ENCODE measurements at regions not wholly inside any gene's neighbourhood (a gene's known extent, or its start where the extent isn't known, plus 50 kb on each side); places are given as distances from the start of the nearest gene placed in this dataset.

DNA sequence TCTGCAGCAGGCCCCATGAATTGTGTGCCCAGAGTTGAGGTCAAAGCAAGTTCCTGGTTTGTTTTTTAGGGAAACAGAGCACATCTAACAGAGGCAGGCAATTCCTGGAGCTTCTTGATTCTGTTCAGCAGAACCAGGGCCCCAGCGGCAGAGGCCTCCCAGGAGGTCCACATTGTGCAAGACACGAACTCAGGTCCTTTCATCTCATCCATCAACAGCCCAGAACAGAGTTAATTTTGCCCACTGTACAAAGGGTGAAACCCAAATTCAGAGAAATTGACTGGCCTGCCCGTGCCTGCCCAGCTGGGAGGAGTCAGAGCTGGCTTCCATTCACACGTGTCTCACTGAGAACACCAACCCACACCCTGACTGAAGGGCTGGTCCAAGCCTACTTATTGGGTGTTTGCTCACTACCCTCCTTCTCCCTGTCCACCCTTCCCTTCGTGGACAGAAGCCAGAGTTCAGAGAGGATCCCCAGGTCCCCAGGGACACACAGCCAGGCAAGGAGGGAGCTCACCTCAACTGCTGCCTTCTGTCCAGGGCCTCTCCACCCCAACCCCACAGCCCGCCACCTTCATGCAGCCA lies 607.1 kb downstream of the TBC1D22A start:
- no peaks in the 10 kb centered on the region for H3K36me3 Mint-ChIP-seq
- H3K27me3 Mint-ChIP-seq, result peaks cover 23 to 29% of the 10 kb centered on the region in 2 donors
- no peaks in the 10 kb centered on the region for H3K9me3 Mint-ChIP-seq
- H3K27ac Mint-ChIP-seq, result no peak overlapping the region
- no peaks in the 10 kb centered on the region for H3K4me1 Mint-ChIP-seq
- no peak overlapping the region for H3K4me3 Mint-ChIP-seq
- DNase-seq, result no peak
- no peak for ATAC-seq (replicated peaks)

DNA sequence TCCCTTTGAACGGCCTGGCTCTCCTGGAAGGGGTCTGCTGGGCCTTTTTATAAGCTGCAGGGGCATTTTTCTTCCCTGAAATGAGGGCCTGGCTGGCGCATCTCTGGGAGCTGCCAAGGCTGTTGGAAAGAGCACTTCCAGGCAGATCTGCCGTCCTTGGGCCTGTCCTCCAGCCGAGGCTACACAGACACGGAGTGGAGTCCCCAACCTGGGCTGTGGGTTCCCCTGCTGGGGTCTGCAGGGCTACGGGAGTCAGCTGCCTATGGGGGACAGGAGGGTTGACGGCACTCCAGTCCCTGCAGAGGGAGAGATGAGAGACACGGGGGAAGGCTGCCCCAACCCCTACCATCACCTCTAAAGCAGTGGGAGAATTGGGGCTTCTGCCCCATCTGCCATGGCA lies 606.6 kb downstream of the TBC1D22A start:
- Mint-ChIP-seq H3K27ac (no peak overlapping the region), H3K9me3 (peaks cover 3 to 4% of the 10 kb centered on the region in 2 donors), H3K27me3 (peaks cover 18 to 24% of the 10 kb centered on the region in 2 donors), H3K4me1 (no peaks in the 10 kb centered on the region), H3K36me3 (no peaks in the 10 kb centered on the region), H3K4me3 (no peak overlapping the region)
- ATAC-seq (replicated peaks) (no peak), DNase-seq (no peak)

DNA sequence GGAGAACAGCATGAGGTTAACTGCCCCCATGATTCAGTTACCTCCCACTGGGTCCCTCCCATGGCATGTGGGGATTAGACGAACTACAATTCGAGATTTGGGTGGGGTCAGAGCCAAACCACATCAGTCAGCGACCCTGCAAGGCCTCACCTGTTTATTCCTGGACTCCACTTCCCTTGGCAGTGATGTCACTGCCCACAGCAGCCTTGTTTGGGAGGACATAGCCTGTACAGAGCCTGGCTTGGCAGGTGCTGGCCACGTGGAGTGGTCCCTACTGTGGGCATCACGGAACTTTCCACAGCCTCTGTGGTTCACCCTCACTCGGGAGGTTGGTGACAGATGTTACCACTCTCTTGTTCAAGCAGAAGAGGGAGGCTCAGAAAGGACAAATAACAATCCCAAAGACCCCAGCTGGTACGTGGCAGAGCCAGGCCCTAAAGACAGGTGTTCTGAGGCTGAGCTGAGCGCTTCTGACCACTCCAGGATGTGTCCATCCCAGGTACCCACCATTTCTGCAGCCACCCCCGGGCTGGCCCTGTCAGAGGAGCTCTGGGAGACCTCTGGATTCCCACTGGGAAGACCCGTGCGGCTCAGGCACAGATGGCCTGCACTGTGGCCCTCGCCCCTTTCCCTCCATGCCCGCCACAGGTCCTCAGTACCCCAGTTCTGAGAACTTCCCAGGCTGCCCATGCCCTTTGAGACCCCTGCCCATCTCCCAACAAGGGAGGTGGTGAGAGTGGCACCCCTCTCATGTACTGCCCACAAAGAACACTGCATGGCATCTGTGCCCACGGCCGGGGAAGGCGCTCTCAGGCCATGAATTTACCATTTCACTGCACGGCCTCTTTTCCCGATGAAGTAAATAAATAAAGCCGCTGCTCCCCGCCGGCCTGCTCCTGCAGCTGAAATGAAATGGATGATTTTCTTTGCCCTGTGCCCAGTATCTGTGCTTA lies 605.8 kb downstream of the TBC1D22A start:
- Mint-ChIP-seq H3K27ac (no peak overlapping the region), H3K4me1 (no peaks in the 10 kb centered on the region), H3K27me3 (peaks cover 15 to 24% of the 10 kb centered on the region in 2 donors), H3K4me3 (no peak overlapping the region), H3K9me3 (peaks cover 6 to 7% of the 10 kb centered on the region in 2 donors), H3K36me3 (no peaks in the 10 kb centered on the region)
- ATAC-seq (replicated peaks) (no peak), DNase-seq (no peak)

DNA sequence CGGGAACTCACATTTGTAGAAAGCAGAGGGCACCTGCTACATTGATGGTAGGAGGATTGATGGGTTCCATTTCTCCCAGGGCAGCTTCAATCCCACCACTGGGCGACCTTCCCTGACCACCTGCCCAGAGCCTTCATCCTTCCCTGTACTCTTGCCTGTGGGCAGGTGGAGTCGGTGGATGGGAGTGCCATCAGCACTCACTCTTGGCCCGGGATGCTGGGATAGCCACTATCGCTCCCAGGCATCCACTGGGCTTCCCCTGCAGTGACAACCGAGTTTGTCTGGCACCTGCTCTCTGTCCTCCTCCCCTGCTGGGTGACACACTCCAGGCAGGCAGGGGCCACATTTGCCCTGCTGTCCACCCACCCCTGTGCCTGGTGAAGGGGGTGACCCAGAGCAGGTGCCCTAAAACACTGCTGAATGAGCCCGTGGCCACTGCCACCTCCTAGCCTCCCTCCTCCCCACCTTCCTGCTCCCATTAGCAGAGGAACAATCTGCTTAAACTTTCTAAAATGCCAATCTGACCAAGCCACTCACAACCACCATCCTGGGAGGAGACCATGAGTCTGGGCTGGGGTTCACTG lies 604.7 kb downstream of the TBC1D22A start:
- peaks cover 15 to 24% of the 10 kb centered on the region in 2 donors for H3K27me3 Mint-ChIP-seq
- DNase-seq (no peak), ATAC-seq (replicated peaks) (no peak)
- H3K4me3 Mint-ChIP-seq, result no peak overlapping the region
- no peaks in the 10 kb centered on the region for H3K4me1 Mint-ChIP-seq
- no peak overlapping the region for H3K27ac Mint-ChIP-seq
- peaks cover 6 to 7% of the 10 kb centered on the region in 2 donors for H3K9me3 Mint-ChIP-seq
- H3K36me3 Mint-ChIP-seq, result no peaks in the 10 kb centered on the region

DNA sequence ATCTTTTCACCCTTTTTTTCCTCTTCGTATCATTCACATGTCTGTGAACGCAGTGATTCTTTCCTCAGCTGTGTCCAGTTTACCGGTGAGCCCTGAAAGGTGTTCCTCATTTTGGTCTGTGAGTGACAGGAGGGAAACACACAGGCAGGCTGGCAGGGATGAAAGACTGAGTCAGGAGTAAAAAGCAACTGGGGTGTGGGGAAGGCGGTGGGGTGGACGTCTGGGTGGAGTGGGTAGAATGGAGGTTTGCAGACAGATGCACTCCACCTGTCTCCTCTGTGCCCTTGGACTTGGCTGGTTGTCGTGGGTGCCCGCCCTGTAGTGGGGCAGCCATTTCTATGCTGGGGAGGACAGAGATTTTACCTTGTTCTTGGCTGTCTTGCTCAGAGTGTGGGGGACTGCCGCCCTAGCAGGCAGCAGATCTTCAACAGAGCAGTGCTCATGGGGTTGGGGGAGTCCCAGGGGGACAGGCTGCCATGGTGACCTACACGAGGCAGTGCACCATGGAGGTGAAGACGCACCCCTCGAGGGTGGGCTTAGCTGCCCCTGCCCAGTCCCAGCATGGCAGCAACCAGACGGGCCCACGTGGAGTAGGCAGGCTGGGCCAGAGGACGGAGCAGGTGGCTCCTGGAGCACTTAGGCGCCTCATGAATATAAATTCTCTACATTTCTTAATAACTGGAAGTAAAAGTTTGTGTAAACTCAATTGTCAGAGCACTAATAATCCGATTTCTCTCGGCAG lies 603.7 kb downstream of the TBC1D22A start:
- no peak overlapping the region for H3K4me3 Mint-ChIP-seq
- no peak for DNase-seq
- H3K27me3 Mint-ChIP-seq, result peaks cover 15 to 24% of the 10 kb centered on the region in 2 donors
- H3K27ac Mint-ChIP-seq, result no peak overlapping the region
- ATAC-seq (replicated peaks), result no peak
- H3K4me1 Mint-ChIP-seq, result no peaks in the 10 kb centered on the region
- no peaks in the 10 kb centered on the region for H3K36me3 Mint-ChIP-seq
- peaks cover 7 to 8% of the 10 kb centered on the region in 2 donors for H3K9me3 Mint-ChIP-seq

- Mint-ChIP-seq H3K27ac (no peak overlapping the region), H3K4me3 (no peak overlapping the region), H3K9me3 (peaks cover 7 to 9% of the 10 kb centered on the region in 2 donors), H3K27me3 (peaks cover 0 to 10% of the 10 kb centered on the region in 2 donors), H3K4me1 (no peaks in the 10 kb centered on the region), H3K36me3 (no peaks in the 10 kb centered on the region)
- DNase-seq, result no peak
- no peak for ATAC-seq (replicated peaks)
These were observed 598.8 kb downstream of the TBC1D22A start for GRCh38 chr22:47361247-47361646.

DNA sequence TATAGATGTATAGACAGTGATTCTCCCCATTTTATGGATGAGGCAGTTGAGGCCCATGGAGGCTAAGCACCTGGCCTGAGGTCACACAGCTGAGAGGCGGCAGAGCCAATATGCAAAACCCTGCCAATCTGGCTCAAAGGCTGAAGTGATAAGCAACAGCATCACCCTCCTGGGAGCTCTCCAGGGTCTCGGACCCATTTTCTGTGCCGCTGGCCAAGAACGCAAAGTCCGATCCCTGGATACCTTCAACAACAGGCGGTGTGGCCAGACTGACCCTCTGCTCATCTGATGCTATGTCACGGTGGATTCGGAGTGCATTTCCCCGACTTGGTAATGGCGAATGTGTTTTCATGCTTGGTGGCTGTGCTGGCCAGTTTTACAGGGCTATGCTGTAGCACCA lies 595.0 kb downstream of the TBC1D22A start:
- H3K27me3 Mint-ChIP-seq, result peaks cover 5 to 6% of the 10 kb centered on the region in 2 donors
- ATAC-seq (replicated peaks) (no peak), DNase-seq (no peak)
- H3K4me3 Mint-ChIP-seq, result no peak overlapping the region
- no peak overlapping the region for H3K27ac Mint-ChIP-seq
- no peaks in the 10 kb centered on the region for H3K4me1 Mint-ChIP-seq
- H3K9me3 Mint-ChIP-seq, result peaks cover 0 to 3% of the 10 kb centered on the region in 2 donors
- H3K36me3 Mint-ChIP-seq, result no peaks in the 10 kb centered on the region

DNA sequence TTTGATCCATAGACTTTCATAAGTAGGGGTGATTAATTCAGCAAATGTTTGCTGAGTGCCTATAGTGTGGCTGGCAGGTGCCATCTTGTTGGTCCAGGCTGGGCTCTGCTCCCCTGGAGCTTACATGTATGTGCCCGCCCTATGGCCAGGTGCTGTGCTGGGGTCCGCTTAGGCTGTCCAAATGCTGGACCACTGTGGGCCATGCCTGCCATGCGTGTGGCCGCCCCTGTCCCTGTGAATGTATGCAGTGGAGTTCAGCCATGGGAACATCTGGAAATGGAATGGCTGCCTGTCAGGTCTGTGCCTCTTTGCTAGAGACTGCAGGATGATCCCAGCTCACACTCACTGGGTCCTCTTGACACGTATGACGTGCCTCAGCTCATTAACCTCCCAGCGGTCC lies 594.6 kb downstream of the TBC1D22A start:
- Mint-ChIP-seq H3K4me1 (no peaks in the 10 kb centered on the region), H3K9me3 (peaks cover 0 to 3% of the 10 kb centered on the region in 2 donors), H3K27ac (no peak overlapping the region), H3K36me3 (no peaks in the 10 kb centered on the region), H3K27me3 (peaks cover 7 to 9% of the 10 kb centered on the region in 2 donors), H3K4me3 (no peak overlapping the region)
- ATAC-seq (replicated peaks), result no peak
- DNase-seq, result no peak

DNA sequence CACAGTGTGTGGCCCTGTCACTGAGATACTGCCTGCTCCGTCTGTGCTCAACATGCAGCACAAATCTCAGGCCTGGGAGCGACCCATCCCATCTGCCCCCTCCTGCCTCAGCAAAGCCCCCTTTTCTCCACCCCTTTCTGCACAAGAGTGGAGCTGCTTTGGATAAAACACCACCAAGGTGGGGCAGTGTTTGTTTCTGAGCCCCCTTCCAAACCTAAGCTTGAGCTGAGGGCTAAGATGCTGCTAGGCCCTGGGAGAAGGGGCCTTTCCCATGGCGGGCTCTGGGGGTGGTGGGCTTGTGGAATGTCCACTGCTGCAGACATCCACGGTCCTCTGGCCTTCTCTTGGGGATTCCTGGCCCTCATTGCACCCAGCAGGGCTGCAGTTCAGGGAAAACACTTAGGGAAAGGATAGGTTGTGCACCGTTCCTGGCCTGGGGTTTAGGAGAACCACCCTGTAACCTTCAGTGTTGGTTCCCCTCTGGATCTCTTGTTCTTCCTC lies 594.1 kb downstream of the TBC1D22A start:
- Mint-ChIP-seq H3K4me1 (no peaks in the 10 kb centered on the region), H3K9me3 (peaks cover 3% of the 10 kb centered on the region in 2 donors), H3K4me3 (no peak overlapping the region), H3K27ac (no peak overlapping the region), H3K27me3 (peaks cover 12 to 14% of the 10 kb centered on the region in 2 donors), H3K36me3 (peaks cover 0 to 4% of the 10 kb centered on the region in 2 donors)
- ATAC-seq (replicated peaks) (no peak), DNase-seq (no peak)

- DNase-seq, result no peak
- H3K36me3 Mint-ChIP-seq, result peaks cover 0 to 4% of the 10 kb centered on the region in 2 donors
- H3K27me3 Mint-ChIP-seq, result peaks cover 16 to 20% of the 10 kb centered on the region in 2 donors
- ATAC-seq (replicated peaks), result peak in 1 of 2 donors; percentile 52
- no peaks in the 10 kb centered on the region for H3K4me1 Mint-ChIP-seq
- H3K27ac Mint-ChIP-seq, result no peak overlapping the region
- peaks cover 0 to 3% of the 10 kb centered on the region in 2 donors for H3K9me3 Mint-ChIP-seq
- H3K4me3 Mint-ChIP-seq, result no peak overlapping the region
These were observed 593.5 kb downstream of the TBC1D22A start for GRCh38 chr22:47355776-47356510.

GRCh38 chr22:47355388-47355725 lies 592.9 kb downstream of the TBC1D22A start:
- no peak for DNase-seq
- no peak for ATAC-seq (replicated peaks)
- Mint-ChIP-seq H3K27me3 (peaks cover 16 to 26% of the 10 kb centered on the region in 2 donors), H3K4me3 (no peak overlapping the region), H3K4me1 (no peaks in the 10 kb centered on the region), H3K27ac (no peak overlapping the region), H3K9me3 (peaks cover 0 to 3% of the 10 kb centered on the region in 2 donors), H3K36me3 (peaks cover 0 to 4% of the 10 kb centered on the region in 2 donors)

DNA sequence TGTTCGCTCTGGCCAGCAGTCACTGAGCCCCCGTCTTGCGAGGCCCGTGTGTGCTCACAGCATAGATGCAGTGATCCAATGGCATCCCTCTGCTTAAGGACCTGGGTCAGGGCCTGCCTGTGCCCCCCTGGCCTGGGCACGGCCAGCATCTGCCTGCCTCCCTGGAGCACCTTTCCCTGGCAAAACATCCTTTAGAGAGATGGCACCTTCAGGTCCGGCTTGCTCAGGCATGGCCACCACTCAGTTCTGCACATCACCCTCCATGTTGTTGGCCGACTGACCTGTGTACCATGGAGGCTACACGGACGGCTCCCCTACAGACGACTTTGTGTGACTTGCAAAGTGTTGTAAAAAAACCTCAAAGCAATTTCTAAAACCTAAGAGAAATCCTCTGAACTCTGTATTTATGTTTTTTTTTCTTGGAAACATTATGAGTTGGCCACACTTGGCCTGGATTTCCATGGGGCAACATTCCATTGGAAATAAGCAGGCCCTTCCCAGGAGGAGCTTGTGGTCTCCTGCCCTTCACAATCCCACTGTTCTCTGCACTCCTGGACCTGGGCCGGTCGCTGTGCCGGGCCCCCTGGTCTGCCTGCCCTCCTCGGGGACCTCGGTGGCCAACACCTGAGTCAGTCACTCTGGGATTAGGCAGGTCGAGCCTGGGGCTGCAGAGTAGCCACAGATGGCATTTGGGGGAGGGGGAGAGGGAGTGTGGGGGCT lies 592.4 kb downstream of the TBC1D22A start:
- DNase-seq, result no peak
- no peak overlapping the region for H3K27ac Mint-ChIP-seq
- H3K4me3 Mint-ChIP-seq, result no peak overlapping the region
- no peaks in the 10 kb centered on the region for H3K4me1 Mint-ChIP-seq
- peaks cover 12 to 27% of the 10 kb centered on the region in 2 donors for H3K27me3 Mint-ChIP-seq
- no peak for ATAC-seq (replicated peaks)
- peaks cover 0 to 4% of the 10 kb centered on the region in 2 donors for H3K36me3 Mint-ChIP-seq
- H3K9me3 Mint-ChIP-seq, result peaks cover 0 to 3% of the 10 kb centered on the region in 2 donors
